Suprapubic skin (tissue), 4 donors: ENCODE measurements at regions not wholly inside any gene's neighbourhood (a gene's known extent, or its start where the extent isn't known, plus 50 kb on each side); places are given as distances from the start of the nearest gene placed in this dataset.

Experiments
- DNase-seq, 2 donors: peaks; one replicate each; pipeline ENCODE4 v3.0.0-alpha.2; 2019; ENCODE audit warnings: low spot score in 2 of 2
- H3K27ac ChIP-seq: fragments of 200-600 bp; sonication (generic); one replicate; pipeline ENCODE4 v1.5.1; 2019
- H3K27me3 ChIP-seq: fragments of 200-600 bp; sonication (generic); one replicate; pipeline ENCODE4 v1.5.1; 2019
- H3K36me3 ChIP-seq: fragments of 200-600 bp; sonication (generic); one replicate; pipeline ENCODE4 v1.5.1; 2019
- H3K4me1 ChIP-seq: fragments of 200-600 bp; sonication (generic); one replicate; pipeline ENCODE4 v1.5.1; 2019
- H3K4me3 ChIP-seq: fragments of 200-600 bp; sonication (generic); one replicate; pipeline ENCODE4 v1.5.1; 2019; ENCODE audit warnings: mild to moderate bottlenecking
- H3K9me3 ChIP-seq: fragments of 200-600 bp; sonication (generic); one replicate; pipeline ENCODE4 v1.5.1; 2019
- CTCF ChIP-seq, 2 donors: fragments of 200-600 bp in 1 of 2; fragments of 450-650 bp in 1 of 2; sonication (generic) in 1 of 2; IDR thresholded peaks; one replicate each; pipeline ENCODE4 v1.5.1; 2016 to 2019; ENCODE audit warnings: antibody characterized with exemption in 2 of 2, mild to moderate bottlenecking in 1 of 2, moderate library complexity in 1 of 2
- EP300 ChIP-seq: sonication (generic); formaldehyde crosslinking; IDR thresholded peaks from one replicate; pipeline ENCODE4 v1.6.1; 2017; ENCODE audit warnings: antibody characterized with exemption
- POLR2A ChIP-seq, 2 donors: fragments of 450-650 bp; IDR thresholded peaks; one replicate each; pipeline ENCODE4 v1.6.1; 2017; ENCODE audit warnings: antibody characterized with exemption in 2 of 2, mild to moderate bottlenecking in 2 of 2, moderate library complexity in 2 of 2
- POLR2AphosphoS5 ChIP-seq, 3 donors: sonication (generic); formaldehyde crosslinking; IDR thresholded peaks; one replicate each; pipeline ENCODE4 v1.6.1; 2017; ENCODE audit warnings: antibody characterized with exemption in 3 of 3
- WGBS: methylation state at CpG from one replicate; pipeline ENCODE4 v1.1.5; 2018; 5-methylcytosine and 5-hydroxymethylcytosine counted together

DNA sequence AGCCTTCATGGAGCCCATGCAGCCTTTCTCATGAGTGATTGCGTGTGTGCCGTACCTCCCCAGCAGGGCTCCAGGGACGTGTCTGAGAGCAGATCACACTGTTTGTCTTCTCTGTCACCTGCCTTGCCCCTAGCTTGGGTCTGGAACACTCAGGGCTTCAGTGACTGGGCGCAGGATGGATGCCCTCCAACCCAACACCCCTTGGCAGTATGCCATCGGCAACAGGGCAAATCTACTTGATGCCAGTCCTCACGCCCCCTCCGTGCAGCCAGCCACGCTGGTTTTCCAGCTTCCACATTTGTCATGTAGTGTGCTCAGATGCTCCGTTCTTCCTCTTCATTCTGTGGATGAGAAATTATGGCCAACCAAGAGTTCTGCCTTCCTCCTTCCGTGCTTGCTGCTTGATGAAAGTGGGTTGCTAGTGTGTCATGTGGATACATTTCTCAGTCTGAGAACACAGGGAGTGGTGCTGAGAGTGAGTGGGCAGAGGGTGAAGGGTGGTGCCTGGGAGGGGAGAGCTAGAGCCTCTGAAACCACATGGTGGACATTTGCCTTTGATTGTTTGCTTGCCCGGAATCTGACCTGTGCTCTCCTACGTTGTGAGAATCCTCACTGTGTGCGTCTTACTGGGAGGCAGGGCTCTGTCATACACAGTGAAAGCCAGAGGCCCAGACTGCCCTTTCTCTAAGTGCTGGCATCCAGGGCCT is 97.2 kb downstream of the FAM43A start:
- no peaks in the 10 kb centered on the region for H3K36me3 ChIP-seq
- DNase-seq: peak in 1 of 2 donors; percentile 62

GRCh38 chr3:194784361-194784760 is 98.7 kb downstream of the FAM43A start:
- Histone ChIP-seq H3K36me3 (no peaks in the 10 kb centered on the region), H3K4me3 (no peak overlapping the region), H3K27me3 (no peaks in the 10 kb centered on the region), H3K4me1 (peaks cover 20% of the 10 kb centered on the region), H3K27ac (no peak overlapping the region), H3K9me3 (no peaks in the 10 kb centered on the region)
- no peak for TF ChIP-seq CTCF (IDR thresholded peaks at IDR 0.05)
- no peak for TF ChIP-seq POLR2A (IDR thresholded peaks at IDR 0.05)
- TF ChIP-seq EP300: no peak
- no peak for TF ChIP-seq POLR2AphosphoS5 (IDR thresholded peaks at IDR 0.05)
- 90% methylated on average over 5 of the region's 5 CpGs for WGBS
- peak in 1 of 2 donors; percentile 21 for DNase-seq

More for the DNA sequence above, 97.2 kb downstream of the FAM43A start:
- Histone ChIP-seq H3K9me3 (no peaks in the 10 kb centered on the region), H3K4me1 (peaks cover 21% of the 10 kb centered on the region), H3K27ac (no peak overlapping the region), H3K27me3 (no peaks in the 10 kb centered on the region), H3K4me3 (no peak overlapping the region)
- 87% methylated on average over 13 of the region's 13 CpGs for WGBS
- TF ChIP-seq CTCF (IDR thresholded peaks at IDR 0.05) (no peak), POLR2AphosphoS5 (IDR thresholded peaks at IDR 0.05) (no peak), EP300 (no peak), POLR2A (IDR thresholded peaks at IDR 0.05) (no peak)

GRCh38 chr3:194785315-194785714 is 99.6 kb downstream of the FAM43A start:
- Histone ChIP-seq H3K27ac (no peak overlapping the region), H3K27me3 (no peaks in the 10 kb centered on the region), H3K36me3 (no peaks in the 10 kb centered on the region), H3K9me3 (no peaks in the 10 kb centered on the region), H3K4me1 (peaks cover 14% of the 10 kb centered on the region), H3K4me3 (no peak overlapping the region)
- 34% methylated on average over 4 of the region's 4 CpGs for WGBS
- DNase-seq: peak in 1 of 2 donors; percentile 28
- no peak for TF ChIP-seq CTCF (IDR thresholded peaks at IDR 0.05)
- no peak for TF ChIP-seq POLR2A (IDR thresholded peaks at IDR 0.05)
- no peak for TF ChIP-seq EP300
- no peak for TF ChIP-seq POLR2AphosphoS5 (IDR thresholded peaks at IDR 0.05)

DNA sequence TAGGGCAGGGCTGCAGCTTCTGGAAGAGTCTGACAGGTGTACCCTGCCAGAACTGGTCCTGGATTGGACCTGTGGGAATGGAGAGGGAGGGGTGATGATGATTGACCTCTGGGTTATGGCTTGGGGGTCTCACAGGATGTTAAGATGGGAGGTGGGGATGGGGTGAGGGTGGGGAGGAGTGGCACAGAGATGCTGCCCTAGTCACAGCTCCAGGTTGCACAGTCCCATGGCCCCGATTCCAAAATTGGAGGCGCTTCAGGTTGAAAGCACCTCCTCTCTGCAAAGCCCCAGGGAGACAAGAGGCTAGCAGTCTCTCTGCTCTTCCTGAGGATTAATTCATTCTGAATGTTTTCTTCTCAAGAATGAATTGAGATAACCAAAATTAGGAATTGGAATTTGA is 101.4 kb downstream of the FAM43A start:
- H3K4me3 ChIP-seq: no peak overlapping the region
- no peak overlapping the region for H3K27ac ChIP-seq
- no peaks in the 10 kb centered on the region for H3K36me3 ChIP-seq
- peaks cover 14% of the 10 kb centered on the region for H3K4me1 ChIP-seq
- peak in 1 of 2 donors; percentile 35 for DNase-seq
- no peaks in the 10 kb centered on the region for H3K27me3 ChIP-seq
- 100% methylated on average over 2 of the region's 2 CpGs for WGBS
- H3K9me3 ChIP-seq: no peaks in the 10 kb centered on the region
- TF ChIP-seq POLR2AphosphoS5 (IDR thresholded peaks at IDR 0.05): no peak
- TF ChIP-seq POLR2A (IDR thresholded peaks at IDR 0.05): no peak
- no peak for TF ChIP-seq EP300
- no peak for TF ChIP-seq CTCF (IDR thresholded peaks at IDR 0.05)

DNA sequence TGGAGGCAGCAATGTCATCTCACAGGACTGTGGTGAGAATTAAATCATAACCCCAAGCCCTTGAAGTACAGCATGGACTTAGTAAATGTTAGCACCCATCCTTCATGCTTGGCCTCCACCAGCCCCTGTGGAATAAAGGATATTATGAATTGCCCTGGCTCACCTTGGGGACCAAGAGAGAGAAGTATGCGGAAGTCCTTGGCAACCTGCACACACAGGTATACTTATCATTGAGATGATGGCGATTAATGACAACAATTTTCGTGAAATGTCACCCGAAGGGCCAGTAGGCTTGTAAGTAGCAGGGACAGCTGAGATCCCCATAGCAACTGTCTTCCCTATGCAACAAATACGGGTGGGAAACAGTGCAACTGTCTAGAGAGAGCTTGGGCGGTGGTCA is 102.0 kb downstream of the FAM43A start:
- no peaks in the 10 kb centered on the region for H3K36me3 ChIP-seq
- H3K27me3 ChIP-seq: no peaks in the 10 kb centered on the region
- no peak overlapping the region for H3K4me3 ChIP-seq
- H3K4me1 ChIP-seq: peaks cover 13% of the 10 kb centered on the region
- 96% methylated on average over 6 of the region's 6 CpGs for WGBS
- no peak overlapping the region for H3K27ac ChIP-seq
- peak in 1 of 2 donors; percentile 24 for DNase-seq
- TF ChIP-seq EP300: no peak
- no peak for TF ChIP-seq POLR2AphosphoS5 (IDR thresholded peaks at IDR 0.05)
- TF ChIP-seq CTCF (IDR thresholded peaks at IDR 0.05): no peak
- TF ChIP-seq POLR2A (IDR thresholded peaks at IDR 0.05): no peak
- H3K9me3 ChIP-seq: no peaks in the 10 kb centered on the region
